SKM-1 treated with dmso at 0.1 percent for 144 hours (cell line): ENCODE measurements at regions not wholly inside any gene's neighbourhood (a gene's known extent, or its start where the extent isn't known, plus 50 kb on each side); places are given as distances from the start of the nearest gene placed in this dataset.
A peak's percentile ranks its signal among the peaks of the same experiment; 100 is the strongest.
"Not testable (repeated sequence)": the region's sequence is repeated elsewhere in the genome, so short reads cannot be mapped to it uniquely, and the experiment has no call there.

Experiments
- DNase-seq: peaks from one replicate; lab custom pipeline; 2025; ENCODE audit not compliant: unreplicated experiment; lab: John Stamatoyannopoulos, UW

- no peak for DNase-seq
Measured at GRCh38 chr4:66750273-66750672, 795.0 kb downstream of the CENPC start.

DNA sequence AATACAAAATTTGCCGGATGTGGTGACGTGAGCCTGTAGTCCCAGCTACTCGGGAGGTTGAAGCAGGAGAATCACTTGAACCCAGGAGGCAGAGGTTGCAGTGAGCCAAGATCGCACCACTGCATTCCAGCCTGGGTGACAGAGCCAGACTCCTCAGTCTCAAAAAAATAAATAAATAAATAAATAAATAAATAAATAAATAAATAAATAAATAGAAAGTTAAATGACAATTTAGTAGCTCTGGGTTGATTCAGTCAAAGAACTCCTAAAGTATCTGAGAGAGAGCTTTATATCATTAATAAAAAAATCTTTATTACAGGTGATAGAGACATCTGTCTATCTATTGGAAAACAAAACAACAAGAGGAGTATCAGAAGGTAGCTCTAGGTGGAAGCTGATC, 798.4 kb downstream of the CENPC start:
- not testable (repeated sequence) for DNase-seq

GRCh38 chr4:66741081-66741480, 804.2 kb downstream of the CENPC start:
- DNase-seq = no peak

DNA sequence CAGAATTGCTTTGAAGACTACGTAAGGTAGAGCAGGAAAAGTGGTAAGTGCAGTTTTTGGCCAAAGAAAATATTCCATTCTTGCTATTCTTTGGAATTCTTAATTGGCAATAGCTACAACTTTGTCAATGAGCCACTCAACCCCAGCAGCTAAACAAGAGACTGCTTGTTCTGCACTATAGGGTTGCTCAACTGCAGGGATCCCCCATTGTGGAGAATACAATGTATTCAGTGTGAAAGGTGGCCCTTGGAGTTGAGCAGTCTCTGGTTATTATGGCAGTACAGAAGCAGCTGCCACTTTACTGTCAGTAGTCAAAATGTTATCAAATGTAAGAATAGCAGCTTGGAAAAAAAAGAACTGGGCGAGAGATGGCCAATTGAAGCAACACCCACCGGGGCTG, 808.7 kb downstream of the CENPC start:
- DNase-seq = no peak

DNA sequence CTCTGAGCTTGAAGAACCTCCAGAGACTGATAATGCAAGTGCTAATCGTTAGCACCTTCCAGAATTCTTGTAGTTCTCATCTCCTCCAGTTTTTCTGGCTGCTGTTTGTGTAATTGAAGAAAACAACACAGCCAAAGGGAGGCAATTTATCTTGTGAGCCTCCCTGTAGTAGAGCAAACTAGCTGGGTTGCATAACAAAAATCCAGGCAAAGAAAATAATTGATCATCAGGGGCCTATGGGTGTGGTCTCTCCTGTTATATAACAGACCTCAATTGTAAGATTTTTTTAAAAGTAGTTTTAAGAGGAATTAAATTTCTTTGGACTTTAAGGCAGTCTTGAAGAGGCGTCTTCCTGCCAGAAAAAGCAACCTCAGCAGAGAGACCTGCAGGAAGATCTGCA, 817.0 kb downstream of the CENPC start:
- DNase-seq = no peak

GRCh38 chr4:66712301-66712921, 832.9 kb downstream of the CENPC start:
- not testable (repeated sequence) for DNase-seq

- no peak for DNase-seq
Measured at GRCh38 chr4:66704243-66704642, 841.1 kb downstream of the CENPC start.

GRCh38 chr4:66694739-66695138, 850.6 kb downstream of the CENPC start:
- DNase-seq = no peak

DNA sequence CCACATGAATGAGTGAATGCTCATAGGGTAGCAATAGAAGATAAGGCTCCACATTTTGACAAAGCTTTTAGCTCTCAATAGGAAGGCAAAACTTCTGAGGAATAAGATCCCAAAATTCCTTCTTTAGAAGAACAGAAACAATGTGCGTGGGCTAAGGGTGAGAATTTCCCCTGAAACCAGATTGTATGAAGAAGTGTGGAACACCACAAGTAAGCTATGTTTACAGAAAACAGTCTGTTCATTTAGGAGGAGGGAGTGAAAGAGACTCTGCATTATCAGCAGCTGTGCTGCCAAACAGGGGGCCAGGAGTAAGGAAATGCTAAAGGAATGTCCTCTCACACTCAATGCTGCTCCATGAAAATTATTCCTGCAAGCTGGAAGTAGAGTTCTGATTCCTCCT, 851.6 kb downstream of the CENPC start:
- DNase-seq = no peak

GRCh38 chr4:66691101-66691500, 854.2 kb downstream of the CENPC start:
- DNase-seq = no peak

DNA sequence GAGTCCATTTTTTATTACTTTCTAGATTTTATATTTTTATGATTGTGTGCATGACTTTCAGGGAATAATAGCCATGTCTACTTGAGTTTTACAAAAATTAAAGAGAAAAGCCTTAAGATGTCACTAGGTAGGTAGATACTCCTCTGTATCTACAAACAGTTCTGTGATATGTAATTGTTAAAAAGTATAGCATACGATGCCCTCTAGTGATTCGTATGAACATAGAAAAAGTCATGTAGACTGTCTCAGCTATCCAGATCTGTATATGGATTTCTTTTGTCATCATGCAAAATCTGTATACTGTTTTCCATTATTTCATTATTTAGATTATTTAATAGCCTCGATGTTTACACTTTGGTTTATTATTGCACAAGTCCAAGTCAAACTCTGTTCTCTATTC, 856.6 kb downstream of the CENPC start:
- peak; percentile 26 for DNase-seq

DNA sequence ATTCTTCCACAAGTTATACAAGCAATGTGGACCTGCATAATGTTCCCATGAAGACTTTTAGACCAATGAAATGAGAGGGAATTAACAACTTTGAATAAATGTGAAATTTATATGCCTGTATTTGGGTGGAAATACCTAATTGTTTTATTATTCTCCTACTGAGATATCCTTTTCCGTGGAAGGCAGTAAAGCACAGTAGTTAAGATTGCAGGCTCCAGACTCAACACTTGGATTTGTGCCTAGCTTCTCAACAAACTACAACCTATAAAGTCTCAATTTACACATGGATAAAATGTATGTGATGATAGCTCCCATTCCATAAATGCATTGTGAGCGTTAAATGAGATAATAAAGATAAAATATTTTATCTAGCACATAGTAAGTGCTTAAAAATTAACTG, 857.8 kb downstream of the CENPC start:
- no peak for DNase-seq

GRCh38 chr4:66681962-66682361, 863.3 kb downstream of the CENPC start:
- DNase-seq = no peak

DNA sequence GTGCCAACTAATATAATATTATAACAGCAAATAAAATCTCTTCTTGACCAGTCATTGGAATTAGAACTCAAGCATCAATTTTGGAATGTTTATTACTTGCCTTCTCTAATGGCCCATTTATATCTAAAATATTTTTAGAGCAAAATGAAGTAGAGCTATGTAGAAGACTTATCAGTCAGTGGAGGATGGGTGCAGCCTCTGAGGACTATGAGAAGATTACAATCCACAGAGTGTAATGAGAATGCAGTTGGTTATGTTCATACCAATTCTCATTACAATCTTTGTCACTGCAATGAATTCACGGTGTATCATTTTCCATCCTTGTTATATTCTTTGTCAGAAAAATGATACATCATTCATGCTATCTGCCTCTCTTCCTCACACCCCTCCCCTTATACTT, 878.1 kb downstream of the CENPC start:
- DNase-seq = no peak

GRCh38 chr4:66662620-66663019, 882.7 kb downstream of the CENPC start:
- DNase-seq = no peak

DNA sequence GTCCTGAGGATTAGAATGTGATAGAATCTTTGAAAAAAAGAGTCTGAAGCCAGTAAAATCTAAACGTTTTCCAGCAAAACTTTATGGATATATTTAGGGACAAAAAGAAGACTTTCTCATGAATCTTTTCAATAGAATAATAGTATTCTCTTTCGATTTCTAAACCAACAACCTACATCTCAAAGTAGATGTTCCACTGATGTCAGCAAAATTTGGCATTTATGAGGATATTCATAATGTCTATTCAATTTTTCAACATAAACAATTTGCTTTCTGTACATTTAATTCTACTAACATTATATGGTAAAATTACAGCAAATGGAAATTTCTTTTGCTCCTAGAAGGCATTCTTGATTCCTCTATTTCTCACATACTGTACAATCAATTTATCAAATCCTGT, 886.5 kb downstream of the CENPC start:
- DNase-seq = no peak

DNA sequence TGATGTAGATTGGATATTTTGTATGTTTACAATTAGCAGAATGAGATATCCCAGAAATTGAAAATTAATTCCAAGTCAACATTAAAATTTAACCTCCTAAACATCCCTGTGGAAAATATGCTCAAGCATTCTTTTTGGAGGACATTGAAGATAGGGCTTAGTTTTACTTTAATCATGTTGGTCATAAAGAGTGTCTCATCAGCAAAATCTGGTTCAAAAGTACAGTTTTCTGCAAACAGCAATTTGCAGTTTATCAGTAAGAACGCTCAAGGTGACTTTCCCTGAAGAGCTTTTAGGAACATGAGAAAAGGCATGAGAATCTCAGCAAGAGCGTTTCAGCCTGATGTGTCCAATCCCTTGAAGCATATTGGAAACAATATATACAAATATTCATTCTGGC, 889.8 kb downstream of the CENPC start:
- DNase-seq = no peak

- DNase-seq = no peak
Measured at GRCh38 chr4:66653937-66654336, 891.4 kb downstream of the CENPC start.

GRCh38 chr4:66649236-66649635, 896.1 kb downstream of the CENPC start:
- no peak for DNase-seq

DNA sequence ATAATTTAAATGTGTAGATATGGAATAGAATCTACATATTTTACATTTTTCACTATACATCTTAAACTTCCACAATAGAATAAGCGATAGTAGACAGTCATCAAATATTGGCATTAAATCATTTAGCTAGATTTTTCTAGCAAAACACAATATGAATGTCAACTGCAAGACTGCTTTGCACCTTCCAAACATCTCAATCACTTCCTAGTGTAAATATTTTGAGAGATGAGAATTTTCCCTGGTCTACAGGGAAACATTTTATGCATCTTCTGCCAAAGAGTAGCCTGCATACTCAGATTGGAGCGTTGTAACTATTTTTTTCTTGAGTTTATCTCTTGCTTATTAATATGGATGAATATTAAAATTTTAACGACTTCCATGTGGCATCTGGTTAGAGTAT, 897.4 kb downstream of the CENPC start:
- no peak for DNase-seq

GRCh38 chr4:66647476-66647875, 897.8 kb downstream of the CENPC start:
- no peak for DNase-seq

DNA sequence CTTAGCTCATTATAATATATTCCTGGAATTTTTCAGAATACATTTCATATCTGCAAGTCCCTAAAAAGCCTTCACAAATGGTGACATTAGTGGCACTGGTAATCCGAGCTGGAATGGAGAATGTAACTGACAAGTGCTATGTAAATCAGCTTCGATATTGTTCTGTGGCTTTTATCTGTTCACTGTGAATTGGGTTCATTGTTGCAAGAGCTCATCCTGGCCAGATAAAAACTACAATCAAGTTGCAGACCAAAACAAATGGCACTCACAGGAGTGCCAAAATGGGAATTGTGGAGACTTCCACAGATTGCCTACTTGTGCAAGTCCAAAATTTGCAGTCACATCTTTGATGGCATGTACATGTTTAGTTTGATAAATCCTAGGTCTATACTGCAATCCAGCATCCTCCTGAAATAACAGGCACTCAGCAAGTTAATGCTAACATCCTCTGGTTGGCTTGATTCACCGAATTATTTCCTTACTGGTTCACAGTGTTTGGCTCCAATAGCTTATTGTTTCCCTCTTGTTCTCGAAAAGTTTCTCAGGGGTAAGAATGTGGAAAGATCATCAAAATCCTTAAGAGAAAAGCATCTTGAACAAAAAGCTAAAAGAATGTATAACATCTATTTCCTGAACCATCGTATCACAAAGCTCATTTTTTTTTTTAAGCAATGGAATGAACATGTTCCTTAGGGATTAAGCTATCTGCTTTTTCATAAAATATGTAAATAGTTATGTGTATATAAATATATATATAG, 904.9 kb downstream of the CENPC start:
- no peak for DNase-seq

DNA sequence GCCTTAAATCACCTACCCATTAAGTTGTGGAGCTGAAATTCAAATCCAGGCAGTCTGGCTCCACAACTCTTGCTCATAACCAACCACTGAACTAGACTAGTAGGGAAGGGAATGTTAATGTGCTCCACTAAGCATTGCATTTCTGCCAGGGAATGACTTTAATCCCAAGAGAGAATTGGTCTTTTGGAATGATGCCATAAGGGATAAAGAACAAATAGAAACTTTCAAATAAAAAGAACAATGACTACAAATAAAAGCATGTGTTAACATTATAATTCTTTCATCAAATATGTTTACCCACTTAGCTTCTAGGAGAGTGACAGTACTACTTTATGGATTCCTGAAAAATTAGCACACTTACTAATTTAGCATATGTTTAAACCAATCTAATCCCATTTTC, 905.9 kb downstream of the CENPC start:
- DNase-seq = no peak
